ENCODE measurements at regions not wholly inside any gene's neighbourhood (a gene's known extent, or its start where the extent isn't known, plus 50 kb on each side); places are given as distances from the start of the nearest gene placed in this dataset.

- TF ChIP-seq CTCF (IDR thresholded peaks at IDR 0.05; ENCODE audit: poor library complexity, severe bottlenecking), result no peak
- TF ChIP-seq TAF1 (IDR thresholded peaks at IDR 0.05; ENCODE audit: low read depth), result no peak
- TF ChIP-seq REST (IDR thresholded peaks at IDR 0.05; ENCODE audit: borderline replicate concordance), result no peak
- TF ChIP-seq POLR2AphosphoS5 (IDR thresholded peaks at IDR 0.05), result no peak
- no peak for TF ChIP-seq EZH2 (IDR thresholded peaks at IDR 0.05; ENCODE audit: borderline replicate concordance, insufficient read depth, low read length, poor library complexity, severe bottlenecking)
- no peak for TF ChIP-seq EP300 (conservative IDR thresholded peaks at IDR 0.05; ENCODE audit: poor library complexity, severe bottlenecking)
- no peak for TF ChIP-seq RAD21 (conservative IDR thresholded peaks at IDR 0.05)
- TF ChIP-seq MXI1 (conservative IDR thresholded peaks at IDR 0.05; ENCODE audit: poor library complexity, severe bottlenecking), result no peak
- TF ChIP-seq SMC3 (conservative IDR thresholded peaks at IDR 0.05; ENCODE audit: poor library complexity), result no peak
Measured at GRCh38 chr3:4223777-4224176, 79.4 kb upstream of the SETMAR start.

Measured in neural cell (in vitro differentiated cells).